Karpas-422 (cell line): ENCODE measurements at regions not wholly inside any gene's neighbourhood (a gene's known extent, or its start where the extent isn't known, plus 50 kb on each side); places are given as distances from the start of the nearest gene placed in this dataset.

ENCODE experiments used
- DNase-seq: peaks from one replicate; pipeline ENCODE4 v3.0.0-alpha.2; 2015
- H2AFZ ChIP-seq: fragments of 200-600 bp; sonication (generic); 2 replicates; pipeline ENCODE4 v1.6.1; 2014; ENCODE audit warnings: antibody characterized with exemption, low read length, mixed read lengths
- H3K27ac ChIP-seq: fragments of 200-600 bp; sonication (generic); 2 replicates; pipeline ENCODE4 v1.5.1; 2014; ENCODE audit warnings: mild to moderate bottlenecking, low read length, moderate library complexity
- H3K27me3 ChIP-seq: fragments of 200-600 bp; sonication (generic); 2 replicates; pipeline ENCODE4 v1.6.1; 2014; ENCODE audit warnings: low read length, mixed read lengths
- H3K36me3 ChIP-seq: fragments of 200-600 bp; sonication (generic); 2 replicates; pipeline ENCODE4 v1.6.1; 2014; ENCODE audit warnings: low read length, mixed read lengths; ENCODE audit not compliant: insufficient read depth
- H3K4me1 ChIP-seq: fragments of 200-600 bp; sonication (generic); 2 replicates; pipeline ENCODE4 v1.6.1; 2014; ENCODE audit warnings: mild to moderate bottlenecking, low read length, mixed read lengths
- H3K4me2 ChIP-seq: fragments of 200-600 bp; sonication (generic); 2 replicates; pipeline ENCODE4 v1.6.1; 2014; ENCODE audit warnings: low read length, low read depth, mild to moderate bottlenecking; ENCODE audit not compliant: poor library complexity, severe bottlenecking
- H3K4me3 ChIP-seq: fragments of 200-600 bp; sonication (generic); 2 replicates; pipeline ENCODE4 v1.5.1; 2014; ENCODE audit warnings: mild to moderate bottlenecking, antibody characterized with exemption, low read length, mixed read lengths
- H3K79me2 ChIP-seq: fragments of 200-600 bp; sonication (generic); 2 replicates; pipeline ENCODE4 v1.6.1; 2014; ENCODE audit warnings: mild to moderate bottlenecking, low read length, mixed read lengths
- H3K9ac ChIP-seq: fragments of 200-600 bp; sonication (generic); 2 replicates; pipeline ENCODE4 v1.6.0; 2014; ENCODE audit warnings: low read length
- H3K9me2 ChIP-seq: fragments of 200-600 bp; sonication (generic), shearing (Covaris generic); replicated peaks from 2 replicates; pipeline ENCODE4 v1.6.0; 2014; ENCODE audit warnings: mild to moderate bottlenecking, low read length, moderate library complexity; ENCODE audit not compliant: insufficient read depth
- H3K9me3 ChIP-seq: fragments of 300-700, 200-600 bp; sonication (generic); 2 replicates; pipeline ENCODE4 v1.6.1; 2014; ENCODE audit warnings: low read length, mixed read lengths
- H4K20me1 ChIP-seq: fragments of 200-600 bp; sonication (generic); 2 replicates; pipeline ENCODE4 v1.6.1; 2014; ENCODE audit warnings: mild to moderate bottlenecking, antibody characterized with exemption, low read length, low read depth; ENCODE audit not compliant: insufficient read depth

GRCh38 chr3:118782755-118783202, 251.9 kb downstream of the IGSF11 start:
- Histone ChIP-seq H3K9ac (peak overlapping the region; percentile 55), H3K27ac (peak overlapping the region; percentile 96), H3K9me3 (no peaks in the 10 kb centered on the region), H3K4me2 (peak overlapping the region; percentile 69), H3K79me2 (peaks cover 95% of the 10 kb centered on the region), H4K20me1 (no peaks in the 10 kb centered on the region), H2AFZ (no peak overlapping the region), H3K4me1 (peaks cover 91% of the 10 kb centered on the region), H3K9me2 (no peaks in the 10 kb centered on the region), H3K4me3 (peak overlapping the region; percentile 47), H3K27me3 (no peaks in the 10 kb centered on the region), H3K36me3 (peaks cover 60% of the 10 kb centered on the region)
- DNase-seq = peak; percentile 85

- Histone ChIP-seq H3K9me3 (no peaks in the 10 kb centered on the region), H3K27me3 (no peaks in the 10 kb centered on the region), H3K4me3 (no peak overlapping the region), H3K4me1 (peaks cover 98% of the 10 kb centered on the region), H3K79me2 (peaks cover 98% of the 10 kb centered on the region), H3K9me2 (no peaks in the 10 kb centered on the region), H4K20me1 (no peaks in the 10 kb centered on the region), H3K27ac (peak overlapping the region; percentile 96), H2AFZ (no peak overlapping the region), H3K4me2 (peak overlapping the region; percentile 8), H3K36me3 (peaks cover 48% of the 10 kb centered on the region), H3K9ac (no peak overlapping the region)
- no peak for DNase-seq
These were observed 249.2 kb downstream of the IGSF11 start for GRCh38 chr3:118785415-118785814.

- H3K9me3 ChIP-seq = no peaks in the 10 kb centered on the region
- peaks cover 95% of the 10 kb centered on the region for H3K79me2 ChIP-seq
- peak overlapping the region; percentile 74 for H3K4me2 ChIP-seq
- no peaks in the 10 kb centered on the region for H3K27me3 ChIP-seq
- peak overlapping the region; percentile 43 for H3K4me3 ChIP-seq
- H3K27ac ChIP-seq = peak overlapping the region; percentile 96
- H3K4me1 ChIP-seq = peaks cover 94% of the 10 kb centered on the region
- DNase-seq = peak; percentile 75
- H4K20me1 ChIP-seq = no peaks in the 10 kb centered on the region
- no peak overlapping the region for H2AFZ ChIP-seq
- H3K36me3 ChIP-seq = peaks cover 33% of the 10 kb centered on the region
- peak overlapping the region; percentile 63 for H3K9ac ChIP-seq
- H3K9me2 ChIP-seq = no peaks in the 10 kb centered on the region
These were observed 243.4 kb downstream of the IGSF11 start for GRCh38 chr3:118791246-118791645.

- Histone ChIP-seq H3K9ac (peak overlapping the region; percentile 63), H2AFZ (no peak overlapping the region), H3K9me2 (no peaks in the 10 kb centered on the region), H3K27me3 (no peaks in the 10 kb centered on the region), H3K79me2 (peaks cover 98% of the 10 kb centered on the region), H3K4me3 (peak overlapping the region; percentile 43), H3K36me3 (peaks cover 38% of the 10 kb centered on the region), H3K4me2 (peak overlapping the region; percentile 74), H3K9me3 (no peaks in the 10 kb centered on the region), H4K20me1 (no peaks in the 10 kb centered on the region), H3K27ac (peak overlapping the region; percentile 96), H3K4me1 (peaks cover 95% of the 10 kb centered on the region)
- DNase-seq = peak; percentile 62
These were observed 242.5 kb downstream of the IGSF11 start for GRCh38 chr3:118792191-118792590.

GRCh38 chr3:118793176-118793575, 241.5 kb downstream of the IGSF11 start:
- H4K20me1 ChIP-seq = no peaks in the 10 kb centered on the region
- H3K36me3 ChIP-seq = peaks cover 35% of the 10 kb centered on the region
- peak overlapping the region; percentile 74 for H3K4me2 ChIP-seq
- no peaks in the 10 kb centered on the region for H3K27me3 ChIP-seq
- peak overlapping the region; percentile 63 for H3K9ac ChIP-seq
- no peaks in the 10 kb centered on the region for H3K9me3 ChIP-seq
- H3K79me2 ChIP-seq = peaks cover 98% of the 10 kb centered on the region
- no peak for DNase-seq
- peak overlapping the region; percentile 96 for H3K27ac ChIP-seq
- H3K9me2 ChIP-seq = no peaks in the 10 kb centered on the region
- no peak overlapping the region for H2AFZ ChIP-seq
- peaks cover 89% of the 10 kb centered on the region for H3K4me1 ChIP-seq
- H3K4me3 ChIP-seq = peak overlapping the region; percentile 43

GRCh38 chr3:118799303-118799702, 235.3 kb downstream of the IGSF11 start:
- H3K36me3 ChIP-seq = peaks cover 71% of the 10 kb centered on the region
- peak overlapping the region; percentile 53 for H3K27ac ChIP-seq
- peaks cover 63% of the 10 kb centered on the region for H3K4me1 ChIP-seq
- DNase-seq = no peak
- H3K9me2 ChIP-seq = no peaks in the 10 kb centered on the region
- H4K20me1 ChIP-seq = no peaks in the 10 kb centered on the region
- no peaks in the 10 kb centered on the region for H3K9me3 ChIP-seq
- no peaks in the 10 kb centered on the region for H3K27me3 ChIP-seq
- peaks cover 96% of the 10 kb centered on the region for H3K79me2 ChIP-seq
- no peak overlapping the region for H3K4me2 ChIP-seq
- H2AFZ ChIP-seq = no peak overlapping the region
- H3K4me3 ChIP-seq = no peak overlapping the region
- H3K9ac ChIP-seq = no peak overlapping the region

GRCh38 chr3:118801899-118802298, 232.7 kb downstream of the IGSF11 start:
- Histone ChIP-seq H3K27ac (peak overlapping the region; percentile 42), H3K27me3 (no peaks in the 10 kb centered on the region)
- no peak for DNase-seq

GRCh38 chr3:118802325-118803095, 232.1 kb downstream of the IGSF11 start:
- H3K79me2 ChIP-seq = peaks cover 98% of the 10 kb centered on the region
- peaks cover 70% of the 10 kb centered on the region for H3K36me3 ChIP-seq
- H3K4me3 ChIP-seq = no peak overlapping the region
- no peak overlapping the region for H2AFZ ChIP-seq
- H3K27me3 ChIP-seq = no peaks in the 10 kb centered on the region
- H3K27ac ChIP-seq = no peak overlapping the region
- no peaks in the 10 kb centered on the region; the same call in 1 of the 2 replicates for H3K9me3 ChIP-seq
- H3K9me2 ChIP-seq = no peaks in the 10 kb centered on the region
- no peak overlapping the region for H3K9ac ChIP-seq
- H3K4me1 ChIP-seq = peaks cover 67% of the 10 kb centered on the region
- no peak overlapping the region for H3K4me2 ChIP-seq
- H4K20me1 ChIP-seq = no peaks in the 10 kb centered on the region
- DNase-seq = no peak

More at GRCh38 chr3:118801899-118802298, 232.7 kb downstream of the IGSF11 start:
- Histone ChIP-seq H3K4me1 (peaks cover 66% of the 10 kb centered on the region), H3K4me2 (no peak overlapping the region), H2AFZ (no peak overlapping the region), H3K9me3 (no peaks in the 10 kb centered on the region), H3K36me3 (peaks cover 66% of the 10 kb centered on the region), H3K9ac (no peak overlapping the region), H3K4me3 (no peak overlapping the region), H4K20me1 (no peaks in the 10 kb centered on the region), H3K9me2 (no peaks in the 10 kb centered on the region), H3K79me2 (peaks cover 98% of the 10 kb centered on the region)
